ENCODE measurements at regions not wholly inside any gene's neighbourhood (a gene's known extent, or its start where the extent isn't known, plus 50 kb on each side); places are given as distances from the start of the nearest gene placed in this dataset.

- peak; percentile 4 for DNase-seq
Measured at GRCh38 chr10:98332623-98333269, 64.8 kb upstream of the LOXL4 start.

- no peak for DNase-seq
Measured at GRCh38 chr10:98331885-98332284, 63.9 kb upstream of the LOXL4 start.

GRCh38 chr10:98330987-98331386 is 63.0 kb upstream of the LOXL4 start:
- DNase-seq, result no peak

GRCh38 chr10:98328640-98329039 is 60.6 kb upstream of the LOXL4 start:
- DNase-seq, result no peak

GRCh38 chr10:98328163-98328562 is 60.2 kb upstream of the LOXL4 start:
- DNase-seq, result no peak

GRCh38 chr10:98326621-98327027 is 58.6 kb upstream of the LOXL4 start:
- peak; percentile 8 for DNase-seq

- DNase-seq, result no peak
Measured at GRCh38 chr10:98323221-98324164, 55.5 kb upstream of the LOXL4 start.

- DNase-seq, result no peak
Measured at GRCh38 chr10:98321186-98321780, 53.3 kb upstream of the LOXL4 start.

GRCh38 chr10:98320486-98321185 is 52.6 kb upstream of the LOXL4 start:
- DNase-seq, result no peak

- no peak for DNase-seq
Measured at GRCh38 chr10:98318861-98319260, 50.9 kb upstream of the LOXL4 start.
